ENCODE measurements at regions not wholly inside any gene's neighbourhood (a gene's known extent, or its start where the extent isn't known, plus 50 kb on each side); places are given as distances from the start of the nearest gene placed in this dataset.

DNA sequence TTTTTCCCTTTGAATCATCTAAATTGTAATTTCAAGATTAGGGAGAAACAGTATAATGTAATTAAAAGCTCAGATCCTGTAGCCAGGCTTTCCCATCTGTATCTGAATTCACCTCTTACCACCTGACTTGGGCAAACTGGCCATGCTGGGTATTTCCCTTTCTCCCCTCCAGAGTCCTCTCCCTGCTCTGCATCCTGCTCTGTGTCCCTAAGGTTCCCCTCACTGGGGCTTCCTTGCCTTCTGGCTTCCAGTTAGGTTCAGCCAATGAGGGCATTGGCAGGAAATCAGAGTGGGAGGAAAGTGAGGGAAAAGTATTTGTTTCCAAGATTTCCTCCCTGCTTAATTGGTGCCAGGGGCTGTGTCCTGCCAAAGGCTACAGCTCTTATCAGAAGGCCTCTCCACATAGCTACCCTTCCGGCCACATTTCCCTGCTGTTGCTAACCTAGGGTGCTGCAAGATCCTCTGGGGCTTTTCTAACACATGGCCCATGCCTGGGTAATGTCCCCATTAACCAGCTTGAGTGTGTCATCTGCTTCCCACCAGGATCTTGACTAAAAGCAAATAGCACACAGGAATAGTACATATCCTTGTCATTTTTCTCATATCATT is 51.0 kb upstream of the MPDZ start:
- no peak for DNase-seq (ENCODE audit: low spot score)

Measured in SW480 (cell line).